ENCODE measurements at regions not wholly inside any gene's neighbourhood (a gene's known extent, or its start where the extent isn't known, plus 50 kb on each side); places are given as distances from the start of the nearest gene placed in this dataset.
A peak's percentile ranks its signal among the peaks of the same experiment; 100 is the strongest.

DNA sequence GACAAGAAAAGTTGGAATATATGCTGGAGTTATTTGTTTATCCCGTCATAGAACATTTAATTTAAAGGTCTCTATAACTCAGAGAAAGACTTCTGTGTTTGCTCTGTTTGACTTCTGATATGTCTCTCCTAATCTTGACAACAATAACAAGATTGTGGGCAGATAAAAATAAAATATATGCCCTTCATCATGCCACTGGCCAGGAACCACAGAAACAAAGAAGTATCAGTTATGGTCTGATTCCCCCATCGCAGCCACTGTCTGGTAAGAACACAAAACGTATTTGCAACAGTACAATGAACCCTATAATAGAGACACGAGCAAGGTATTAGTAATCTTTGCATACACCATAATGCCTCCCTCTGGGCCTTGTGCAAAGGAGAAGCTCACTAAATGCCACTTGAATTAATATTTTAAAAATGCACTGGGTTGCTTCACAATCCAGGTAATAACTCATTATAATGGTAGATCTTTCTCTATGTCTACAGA, 1498.3 kb downstream of the CDH11 start:
- Histone ChIP-seq H3K27me3 (no peaks in the 10 kb centered on the region), H3K27ac (no peak overlapping the region), H3K4me3 (no peak overlapping the region), H3K4me1 (no peaks in the 10 kb centered on the region), H3K36me3 (no peaks in the 10 kb centered on the region), H3K9me3 (no peaks in the 10 kb centered on the region)
- 54 to 60% methylated on average over 4 of the region's 4 CpGs for WGBS, 2 donors
- TF ChIP-seq, protein P1, sequence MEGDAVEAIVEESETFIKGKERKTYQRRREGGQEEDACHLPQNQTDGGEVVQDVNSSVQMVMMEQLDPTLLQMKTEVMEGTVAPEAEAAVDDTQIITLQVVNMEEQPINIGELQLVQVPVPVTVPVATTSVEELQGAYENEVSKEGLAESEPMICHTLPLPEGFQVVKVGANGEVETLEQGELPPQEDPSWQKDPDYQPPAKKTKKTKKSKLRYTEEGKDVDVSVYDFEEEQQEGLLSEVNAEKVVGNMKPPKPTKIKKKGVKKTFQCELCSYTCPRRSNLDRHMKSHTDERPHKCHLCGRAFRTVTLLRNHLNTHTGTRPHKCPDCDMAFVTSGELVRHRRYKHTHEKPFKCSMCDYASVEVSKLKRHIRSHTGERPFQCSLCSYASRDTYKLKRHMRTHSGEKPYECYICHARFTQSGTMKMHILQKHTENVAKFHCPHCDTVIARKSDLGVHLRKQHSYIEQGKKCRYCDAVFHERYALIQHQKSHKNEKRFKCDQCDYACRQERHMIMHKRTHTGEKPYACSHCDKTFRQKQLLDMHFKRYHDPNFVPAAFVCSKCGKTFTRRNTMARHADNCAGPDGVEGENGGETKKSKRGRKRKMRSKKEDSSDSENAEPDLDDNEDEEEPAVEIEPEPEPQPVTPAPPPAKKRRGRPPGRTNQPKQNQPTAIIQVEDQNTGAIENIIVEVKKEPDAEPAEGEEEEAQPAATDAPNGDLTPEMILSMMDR (IDR thresholded peaks at IDR 0.05) = no peak
- DNase-seq (no peak), ATAC-seq (no peak), FAIRE-seq (no peak)
- intact Hi-C loops (cut with DNase I) = no loop called here

DNA sequence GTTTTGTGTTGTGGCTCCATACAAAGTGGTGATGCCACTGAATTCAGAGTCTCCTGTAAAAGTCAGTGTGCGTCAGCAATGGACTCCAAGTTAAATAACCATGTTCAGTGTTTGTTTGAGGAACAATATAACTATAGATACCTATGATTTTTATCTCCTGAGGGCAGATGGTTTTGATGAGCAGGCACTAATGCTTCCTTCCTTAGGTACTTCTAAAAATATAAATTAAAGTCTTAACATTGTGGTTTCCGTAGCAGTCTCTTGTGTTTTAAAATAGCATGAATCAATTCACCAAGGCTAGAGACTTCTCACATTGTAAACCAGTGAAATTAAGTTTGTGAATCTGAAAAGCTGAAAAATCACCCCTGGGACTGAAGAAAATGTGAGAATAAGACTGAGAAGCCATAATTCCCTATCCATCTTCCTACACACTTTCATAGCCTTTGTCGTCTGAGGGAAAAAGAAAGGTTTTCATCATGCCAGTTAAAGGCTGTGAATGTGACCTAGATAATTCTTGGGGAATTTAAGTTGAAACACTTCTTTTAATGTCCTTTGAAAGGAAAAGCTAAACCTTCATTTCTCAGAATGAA, 1502.9 kb downstream of the CDH11 start:
- Histone ChIP-seq H3K36me3 (no peaks in the 10 kb centered on the region), H3K4me1 (no peaks in the 10 kb centered on the region), H3K4me3 (no peak overlapping the region), H3K9me3 (no peaks in the 10 kb centered on the region), H3K27me3 (no peaks in the 10 kb centered on the region), H3K27ac (no peak overlapping the region)
- TF ChIP-seq, protein P1 (IDR thresholded peaks at IDR 0.05) = no peak
- 75 to 79% methylated on average over 3 of the region's 3 CpGs for WGBS, 2 donors
- ATAC-seq = no peak
- DNase-seq = no peak
- FAIRE-seq = no peak
- intact Hi-C loops (cut with DNase I) = no loop called here

DNA sequence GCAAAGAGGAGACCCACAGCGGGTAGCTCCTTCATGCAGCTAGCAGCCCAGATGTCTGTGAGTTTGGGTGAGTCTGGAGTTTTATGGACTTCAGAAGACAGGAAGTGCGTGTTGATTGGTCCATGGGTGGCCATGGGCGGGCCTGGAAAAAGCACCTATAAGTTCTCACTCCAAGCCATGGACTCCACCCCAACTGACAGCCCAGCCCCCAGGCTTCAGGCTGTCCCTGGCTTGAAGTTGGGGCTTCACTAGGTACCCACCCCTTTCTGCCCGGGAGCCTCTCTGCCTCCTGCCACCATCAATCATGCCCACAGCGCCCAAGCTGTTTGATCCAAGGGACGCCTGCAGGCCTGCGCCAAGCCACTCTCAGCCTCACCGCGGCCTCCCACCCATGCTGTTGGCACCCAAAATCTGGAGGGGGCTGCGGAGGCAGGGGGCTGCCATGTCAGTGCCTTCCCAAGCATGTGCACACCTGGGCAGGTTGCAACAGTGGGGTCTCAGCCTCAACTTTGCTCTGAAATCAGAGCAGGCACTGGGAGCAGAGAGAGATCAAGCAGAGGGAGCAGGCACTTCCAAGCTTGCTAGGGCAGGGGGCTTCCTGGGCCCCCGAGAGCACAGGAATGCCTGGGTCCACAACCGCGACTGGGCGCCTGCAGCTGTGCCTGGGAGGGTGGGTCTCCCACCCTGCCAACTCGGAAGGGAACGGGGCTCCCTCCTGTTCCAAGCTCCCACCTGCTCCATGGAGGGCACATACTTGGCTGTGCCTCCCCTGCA, 1503.7 kb downstream of the CDH11 start:
- peak; percentile 34 to 67 (median 47) for DNase-seq
- Histone ChIP-seq H3K9me3 (no peaks in the 10 kb centered on the region), H3K27me3 (no peaks in the 10 kb centered on the region), H3K4me3 (peak overlapping the region in 3 of 4 donors; percentile 28 to 51 (median 44)), H3K27ac (no peak overlapping the region), H3K4me1 (no peaks in the 10 kb centered on the region), H3K36me3 (no peaks in the 10 kb centered on the region)
- ATAC-seq = peak; percentile 80 to 89 (median 86)
- intact Hi-C loops (cut with DNase I) = no loop called here
- 76 to 77% methylated on average over 16 of the region's 16 CpGs for WGBS, 2 donors
- FAIRE-seq = no peak
- TF ChIP-seq, protein P1 (IDR thresholded peaks at IDR 0.05) = no peak

DNA sequence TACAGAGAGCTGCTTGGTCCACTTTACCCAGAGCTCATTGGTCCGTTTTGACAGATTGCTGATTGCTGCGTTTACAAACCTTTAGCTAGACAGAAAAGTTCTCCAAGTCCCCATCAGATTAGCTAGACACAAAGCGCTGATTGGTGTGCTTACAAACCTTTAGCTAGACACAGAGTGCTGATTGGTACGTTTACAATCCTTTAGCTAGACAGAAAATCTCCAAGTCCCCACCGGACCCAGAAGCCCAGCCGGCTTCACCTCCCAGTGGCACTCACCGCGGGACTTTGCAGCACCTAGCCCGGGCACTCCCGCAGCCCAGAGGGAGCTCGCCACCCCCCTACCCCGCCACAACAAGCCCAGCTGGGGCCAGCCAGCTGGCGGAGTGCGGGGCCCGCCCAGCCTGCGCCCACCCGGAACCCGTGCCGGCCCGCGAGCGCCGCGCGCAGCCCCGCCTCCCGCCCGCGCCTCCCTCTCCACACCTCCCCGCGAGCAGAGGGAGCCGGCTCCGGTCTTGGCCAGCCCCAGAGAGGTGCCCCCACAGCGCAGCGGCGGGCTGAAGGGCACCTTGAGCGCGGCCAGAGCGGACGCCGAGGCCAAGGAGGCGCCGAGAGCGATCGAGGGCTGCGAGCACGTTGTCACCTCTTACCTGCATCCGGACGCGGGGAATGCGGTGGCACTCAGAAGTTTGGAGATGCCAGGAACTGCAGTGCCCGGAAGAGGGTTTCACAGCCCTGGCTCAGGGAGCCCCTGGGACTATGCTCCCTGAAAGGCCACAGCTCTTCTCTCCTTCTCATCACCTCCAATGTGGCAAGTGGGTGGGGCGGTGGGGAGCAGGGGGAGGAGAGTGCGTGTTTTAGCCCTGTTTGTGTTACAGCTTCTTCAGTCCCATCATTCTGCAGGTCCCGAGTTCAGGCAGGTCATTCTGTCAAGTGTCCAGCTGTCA, 1504.5 kb downstream of the CDH11 start:
- DNase-seq = peak; percentile 16 to 71 (median 28)
- WGBS, 2 donors = 8 to 19% methylated on average over 49 to 55 of the region's 55 CpGs
- ATAC-seq = peak; percentile 74 to 83 (median 78)
- H3K9me3 ChIP-seq = no peaks in the 10 kb centered on the region
- no peaks in the 10 kb centered on the region for H3K36me3 ChIP-seq
- H3K4me1 ChIP-seq = no peaks in the 10 kb centered on the region
- H3K27me3 ChIP-seq = no peaks in the 10 kb centered on the region
- peak overlapping the region; percentile 28 to 51 (median 38) for H3K4me3 ChIP-seq
- FAIRE-seq = no peak
- intact Hi-C loops (cut with DNase I) = no loop called here
- TF ChIP-seq, protein P1 (IDR thresholded peaks at IDR 0.05) = no peak
- no peak overlapping the region for H3K27ac ChIP-seq

All from pancreas (tissue), 10 donors.